ENCODE measurements at regions not wholly inside any gene's neighbourhood (a gene's known extent, or its start where the extent isn't known, plus 50 kb on each side); places are given as distances from the start of the nearest gene placed in this dataset.

- H3K4me3 ChIP-seq (ENCODE audit: control insufficient read depth, low read depth, low read length): no peak overlapping the region
- no peak for TF ChIP-seq CTCF (conservative IDR thresholded peaks at IDR 0.05; ENCODE audit: control insufficient read depth, insufficient read depth, low read depth, low read length)
- DNase-seq (ENCODE audit: low read depth): no peak
Measured at GRCh38 chr5:17819783-17820182, 185.5 kb downstream of the TAF11L14 start.

GRCh38 chr5:17828681-17829080 is 194.4 kb downstream of the TAF11L14 start:
- H3K4me3 ChIP-seq (ENCODE audit: control insufficient read depth, low read depth, low read length): no peak overlapping the region
- no peak for DNase-seq (ENCODE audit: low read depth)
- no peak for TF ChIP-seq CTCF (conservative IDR thresholded peaks at IDR 0.05; ENCODE audit: control insufficient read depth, insufficient read depth, low read depth, low read length)

GRCh38 chr5:17829456-17829855 is 195.2 kb downstream of the TAF11L14 start:
- H3K4me3 ChIP-seq (ENCODE audit: control insufficient read depth, low read depth, low read length): no peak overlapping the region
- no peak for TF ChIP-seq CTCF (conservative IDR thresholded peaks at IDR 0.05; ENCODE audit: control insufficient read depth, insufficient read depth, low read depth, low read length)
- DNase-seq (ENCODE audit: low read depth): no peak

- H3K4me3 ChIP-seq (ENCODE audit: control insufficient read depth, low read depth, low read length): no peak overlapping the region
- no peak for TF ChIP-seq CTCF (conservative IDR thresholded peaks at IDR 0.05; ENCODE audit: control insufficient read depth, insufficient read depth, low read depth, low read length)
- no peak for DNase-seq (ENCODE audit: low read depth)
Measured at GRCh38 chr5:17831279-17831678, 197.0 kb downstream of the TAF11L14 start.

GRCh38 chr5:17832949-17833745 is 198.9 kb downstream of the TAF11L14 start:
- H3K4me3 ChIP-seq (ENCODE audit: control insufficient read depth, low read depth, low read length): no peak overlapping the region
- DNase-seq (ENCODE audit: low read depth): no peak
- TF ChIP-seq CTCF (conservative IDR thresholded peaks at IDR 0.05; ENCODE audit: control insufficient read depth, insufficient read depth, low read depth, low read length): no peak

- H3K4me3 ChIP-seq (ENCODE audit: control insufficient read depth, low read depth, low read length): no peak overlapping the region
- no peak for TF ChIP-seq CTCF (conservative IDR thresholded peaks at IDR 0.05; ENCODE audit: control insufficient read depth, insufficient read depth, low read depth, low read length)
- no peak for DNase-seq (ENCODE audit: low read depth)
Measured at GRCh38 chr5:17837757-17838156, 203.5 kb downstream of the TAF11L14 start.
